Endothelial cell of umbilical vein (primary cell): ENCODE measurements at regions not wholly inside any gene's neighbourhood (a gene's known extent, or its start where the extent isn't known, plus 50 kb on each side); places are given as distances from the start of the nearest gene placed in this dataset.

ENCODE experiments used
- BruUV-seq: library from RNA; stranded (reverse); fragments of 400-500 nt; replicated peaks from 2 replicates; lab custom pipeline; 2021; lab: Mats Ljungman, UMichigan
- CTCF ChIA-PET: fragments of 300-600, 350-600 bp; sonication (Branson Sonifier 250); formaldehyde crosslinking; loops from one replicate; lab custom pipeline; 2021; ENCODE audit warnings: antibody characterized with exemption, inconsistent platforms; lab: Charles Lee
- POLR2A ChIA-PET: fragments of 300-600, 350-600 bp; sonication (Branson Sonifier 250); formaldehyde crosslinking; loops from one replicate; lab custom pipeline; 2021; ENCODE audit warnings: antibody characterized with exemption, inconsistent platforms; lab: Charles Lee
- DNase-seq: peaks from one replicate; pipeline ENCODE4 v3.0.0-alpha.2; 2011; ENCODE audit warnings: low read depth, low spot score
- FAIRE-seq: peaks from 2 replicates; lab custom pipeline; 2011; peaks lifted over from hg19 to GRCh38; lab: Jason Lieb, UNC
- H2AFZ ChIP-seq: 2 replicates; pipeline ENCODE4 v1.6.0; 2012; ENCODE audit warnings: low read depth, low read length, control low read depth, inconsistent platforms
- H3K27ac ChIP-seq: 2 replicates; pipeline ENCODE4 v1.5.1; 2011; ENCODE audit warnings: low read depth, mild to moderate bottlenecking, control low read depth, low read length, moderate library complexity; ENCODE audit not compliant: insufficient read depth
- H3K27me3 ChIP-seq, 2 experiments: 2 replicates each; pipeline versions ENCODE4 v1.6.0 to v1.6.1; 2011; ENCODE audit warnings: low read length in 2 of 2, mixed read lengths in 1 of 2; ENCODE audit not compliant: control insufficient read depth in 2 of 2, insufficient read depth in 2 of 2
- H3K36me3 ChIP-seq, 2 experiments: 2 replicates in 1 of 2; 3 replicates in 1 of 2; pipeline ENCODE4 v1.5.1; 2011; ENCODE audit warnings: low read length in 2 of 2, mild to moderate bottlenecking in 1 of 2, moderate library complexity in 1 of 2; ENCODE audit not compliant: control insufficient read depth in 2 of 2, insufficient read depth in 2 of 2; ENCODE audit errors: extremely low read depth in 1 of 2
- H3K4me1 ChIP-seq: 3 replicates; pipeline ENCODE4 v1.5.1; 2011; ENCODE audit warnings: mild to moderate bottlenecking, low read length; ENCODE audit not compliant: control insufficient read depth, insufficient read depth; ENCODE audit errors: extremely low read depth
- H3K4me2 ChIP-seq: 2 replicates; pipeline ENCODE4 v1.6.1; 2011; ENCODE audit warnings: low read length, control low read depth, mixed read lengths; ENCODE audit not compliant: insufficient read depth
- H3K4me3 ChIP-seq, 3 experiments: fragments of 200-600 bp in 1 of 3; sonication (generic), shearing (Covaris generic) in 1 of 3; replicated peaks in 1 of 3; 2 replicates each; pipeline ENCODE4 v1.5.1; 2011 to 2016; ENCODE audit warnings: control low read depth in 3 of 3, low read length in 3 of 3, mild to moderate bottlenecking in 2 of 3, inconsistent platforms in 1 of 3, low read depth in 1 of 3, moderate library complexity in 1 of 3; ENCODE audit not compliant: insufficient read depth in 1 of 3
- H3K79me2 ChIP-seq: 2 replicates; pipeline ENCODE4 v1.6.0; 2012; ENCODE audit warnings: low read length, inconsistent platforms; ENCODE audit not compliant: control insufficient read depth, insufficient read depth
- H3K9ac ChIP-seq: replicated peaks from 2 replicates; pipeline ENCODE3; 2011; ENCODE audit warnings: low read length, control low read depth; ENCODE audit not compliant: insufficient read depth; ENCODE audit errors: extremely low read depth
- H3K9me1 ChIP-seq: replicated peaks from 3 replicates; pipeline ENCODE4 v1.6.0; 2011; ENCODE audit warnings: mild to moderate bottlenecking, low read length; ENCODE audit not compliant: control insufficient read depth, insufficient read depth; ENCODE audit errors: extremely low read depth
- H3K9me3 ChIP-seq: replicated peaks from 2 replicates; pipeline ENCODE4 v1.5.1; 2012; ENCODE audit warnings: low read length, inconsistent platforms; ENCODE audit not compliant: control insufficient read depth, insufficient read depth
- H4K20me1 ChIP-seq: replicated peaks from 2 replicates; pipeline ENCODE3; 2011; ENCODE audit warnings: mild to moderate bottlenecking, low read length; ENCODE audit not compliant: control insufficient read depth, insufficient read depth; ENCODE audit errors: extremely low read depth
- EZH2 ChIP-seq: IDR thresholded peaks from 2 replicates; pipeline ENCODE4 v1.6.1; 2012; ENCODE audit warnings: borderline replicate concordance, low read depth, mild to moderate bottlenecking, moderate library complexity, low read length, inconsistent platforms; ENCODE audit not compliant: severe bottlenecking
- FOS ChIP-seq: IDR thresholded peaks from 2 replicates; pipeline ENCODE4 v1.6.1; 2011; ENCODE audit warnings: mild to moderate bottlenecking, low read length, moderate library complexity, borderline replicate concordance; ENCODE audit not compliant: insufficient read depth
- GATA2 ChIP-seq: IDR thresholded peaks from 2 replicates; pipeline ENCODE4 v1.7.0; 2011; ENCODE audit warnings: low read depth, mild to moderate bottlenecking, moderate library complexity, mixed read lengths, low read length; ENCODE audit not compliant: insufficient read length, insufficient read depth
- JUN ChIP-seq: IDR thresholded peaks from 2 replicates; pipeline ENCODE4 v1.6.1; 2011; ENCODE audit warnings: borderline replicate concordance, low read depth; ENCODE audit not compliant: insufficient read length, insufficient read depth
- MYC ChIP-seq: IDR thresholded peaks from one replicate; pipeline ENCODE4 v1.6.1; 2011; ENCODE audit warnings: mild to moderate bottlenecking, low read depth, low read length
- POLR2A ChIP-seq: IDR thresholded peaks from 2 replicates; pipeline ENCODE4 v1.6.1; 2012; ENCODE audit warnings: low read depth, mild to moderate bottlenecking, control low read depth, low read length
- POLR2AphosphoS5 ChIP-seq: IDR thresholded peaks from 2 replicates; pipeline ENCODE4 v1.6.1; 2012; ENCODE audit warnings: low read depth, mild to moderate bottlenecking, control low read depth, low read length, moderate library complexity; ENCODE audit not compliant: insufficient read depth
- dilution Hi-C: fragments of 300-500 bp; cut with MboI; formaldehyde crosslinking; loops from one replicate; pipeline ENCODE4 v1.15.0; 2019; ENCODE audit warnings: low sequenced_read_pairs; ENCODE audit not compliant: extremely low pct_ligation_motif_present
- intact Hi-C: fragments of 100-400 bp; cut with micrococcal nuclease; formaldehyde crosslinking; loops from one replicate; pipeline ENCODE4 v1.10.0; 2022
- TF ChIP-seq, protein P1 (sequence below), 2 donors: IDR thresholded peaks; 1 replicate in 1 of 2; 2 replicates in 1 of 2; pipeline ENCODE4 v1.5.1; 2011; ENCODE audit warnings: low read length in 2 of 2, mild to moderate bottlenecking in 2 of 2, moderate library complexity in 2 of 2, control low read depth in 1 of 2, inconsistent platforms in 1 of 2, low read depth in 1 of 2; ENCODE audit not compliant: insufficient read depth in 1 of 2; ENCODE audit errors: extremely low read depth in 1 of 2
- TF ChIP-seq, protein P2 (sequence below): IDR thresholded peaks from 2 replicates; pipeline ENCODE4 v1.6.1; 2011; ENCODE audit not compliant: insufficient read depth, insufficient read length

DNA sequence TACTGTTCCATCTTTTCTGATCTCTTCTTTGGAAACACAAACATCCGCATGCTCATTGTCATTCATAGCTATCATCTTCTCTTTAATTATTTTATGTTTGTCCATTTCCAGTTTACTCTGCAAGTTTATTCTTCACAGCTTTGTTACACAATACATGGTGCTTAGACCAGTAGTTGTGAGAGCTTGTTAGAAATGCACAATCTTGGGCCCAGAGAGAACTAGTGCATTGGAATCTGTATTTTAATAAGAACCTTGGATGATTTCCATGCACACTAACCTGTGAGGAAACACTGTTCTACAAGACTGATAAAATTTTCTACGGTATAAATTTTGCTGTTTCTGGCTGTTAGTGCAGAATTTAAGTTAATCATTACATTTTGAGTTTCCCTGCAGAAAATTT, 59.3 kb upstream of the SLC2A13 start:
- H3K27me3 ChIP-seq, result no peaks in the 10 kb centered on the region
- no peak overlapping the region for H2AFZ ChIP-seq
- ChIA-PET POLR2A (no interaction called here), CTCF (interaction anchor here (1.4 kb wide), 1 partner anchor 154 kb away, joined by 3 read pairs; no protein-coding TSS in a partner anchor)
- intact Hi-C loops (no loop called here), dilution Hi-C loops (no loop called here)
- no peaks in the 10 kb centered on the region for H3K79me2 ChIP-seq
- no peaks in the 10 kb centered on the region for H3K9me1 ChIP-seq
- no peak overlapping the region for H3K4me3 ChIP-seq
- TF ChIP-seq FOS, result no peak
- BruUV-seq, result no TSS peak
- H3K4me1 ChIP-seq, result no peaks in the 10 kb centered on the region
- no peaks in the 10 kb centered on the region for H4K20me1 ChIP-seq
- DNase-seq (no peak), FAIRE-seq (no peak)
- H3K4me2 ChIP-seq, result no peak overlapping the region
- no peaks in the 10 kb centered on the region for H3K9me3 ChIP-seq
- no peaks in the 10 kb centered on the region for H3K36me3 ChIP-seq
- H3K27ac ChIP-seq, result no peak overlapping the region
- H3K9ac ChIP-seq, result no peak overlapping the region

DNA sequence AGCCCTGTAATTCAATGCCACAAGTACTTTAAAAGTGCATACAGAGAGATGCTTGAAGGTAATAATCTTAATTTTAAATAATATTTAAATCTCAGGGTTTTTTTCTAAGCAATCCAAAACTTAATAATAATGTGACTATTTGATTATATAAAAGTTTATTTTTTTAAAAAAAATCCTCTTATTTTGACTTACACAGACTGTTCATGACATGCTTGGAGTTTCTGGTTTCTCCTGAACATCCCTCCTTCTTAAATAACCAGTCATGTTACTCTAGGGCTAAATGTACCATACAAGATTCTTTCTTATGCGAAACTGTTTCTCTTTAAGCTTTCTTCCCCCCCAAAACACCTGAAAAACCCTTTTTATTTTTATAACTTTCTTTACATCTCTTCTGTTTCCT, 58.2 kb upstream of the SLC2A13 start:
- Histone ChIP-seq H3K79me2 (no peaks in the 10 kb centered on the region), H3K9me1 (no peaks in the 10 kb centered on the region), H3K27me3 (no peaks in the 10 kb centered on the region), H3K9me3 (no peaks in the 10 kb centered on the region), H3K27ac (no peak overlapping the region), H3K9ac (no peak overlapping the region), H3K4me2 (no peak overlapping the region), H3K4me1 (no peaks in the 10 kb centered on the region), H2AFZ (no peak overlapping the region), H3K4me3 (no peak overlapping the region), H4K20me1 (no peaks in the 10 kb centered on the region), H3K36me3 (no peaks in the 10 kb centered on the region)
- CTCF ChIA-PET, result interaction anchor here (1.4 kb wide), 1 partner anchor 153 kb away, joined by 3 read pairs; no protein-coding TSS in a partner anchor
- intact Hi-C loops (no loop called here), dilution Hi-C loops (no loop called here)
- TF ChIP-seq POLR2A, result no peak
- TF ChIP-seq, protein P1, sequence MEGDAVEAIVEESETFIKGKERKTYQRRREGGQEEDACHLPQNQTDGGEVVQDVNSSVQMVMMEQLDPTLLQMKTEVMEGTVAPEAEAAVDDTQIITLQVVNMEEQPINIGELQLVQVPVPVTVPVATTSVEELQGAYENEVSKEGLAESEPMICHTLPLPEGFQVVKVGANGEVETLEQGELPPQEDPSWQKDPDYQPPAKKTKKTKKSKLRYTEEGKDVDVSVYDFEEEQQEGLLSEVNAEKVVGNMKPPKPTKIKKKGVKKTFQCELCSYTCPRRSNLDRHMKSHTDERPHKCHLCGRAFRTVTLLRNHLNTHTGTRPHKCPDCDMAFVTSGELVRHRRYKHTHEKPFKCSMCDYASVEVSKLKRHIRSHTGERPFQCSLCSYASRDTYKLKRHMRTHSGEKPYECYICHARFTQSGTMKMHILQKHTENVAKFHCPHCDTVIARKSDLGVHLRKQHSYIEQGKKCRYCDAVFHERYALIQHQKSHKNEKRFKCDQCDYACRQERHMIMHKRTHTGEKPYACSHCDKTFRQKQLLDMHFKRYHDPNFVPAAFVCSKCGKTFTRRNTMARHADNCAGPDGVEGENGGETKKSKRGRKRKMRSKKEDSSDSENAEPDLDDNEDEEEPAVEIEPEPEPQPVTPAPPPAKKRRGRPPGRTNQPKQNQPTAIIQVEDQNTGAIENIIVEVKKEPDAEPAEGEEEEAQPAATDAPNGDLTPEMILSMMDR (IDR thresholded peaks at IDR 0.05; ENCODE audit: extremely low read depth in 1 of 2, insufficient read depth in 1 of 2, low read depth in 1 of 2, low read length in 2 of 2), result no peak
- no peak for TF ChIP-seq POLR2AphosphoS5
- TF ChIP-seq JUN, result no peak
- TF ChIP-seq MYC, result no peak
- TF ChIP-seq GATA2, result no peak
- TF ChIP-seq EZH2, result no peak
- TF ChIP-seq, protein P2, sequence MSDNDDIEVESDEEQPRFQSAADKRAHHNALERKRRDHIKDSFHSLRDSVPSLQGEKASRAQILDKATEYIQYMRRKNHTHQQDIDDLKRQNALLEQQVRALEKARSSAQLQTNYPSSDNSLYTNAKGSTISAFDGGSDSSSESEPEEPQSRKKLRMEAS, result no peak
- no peak for TF ChIP-seq FOS
- POLR2A ChIA-PET, result no interaction called here
- no peak for DNase-seq
- no peak for FAIRE-seq
- BruUV-seq, result no TSS peak
